Astrocyte (in vitro differentiated cells and primary cell): ENCODE measurements at regions not wholly inside any gene's neighbourhood (a gene's known extent, or its start where the extent isn't known, plus 50 kb on each side); places are given as distances from the start of the nearest gene placed in this dataset.

ENCODE experiments used
- DNase-seq: peaks from one replicate; pipeline ENCODE4 v3.0.0-alpha.2; 2010; ENCODE audit warnings: low read depth
- FAIRE-seq: peaks from 2 replicates; lab custom pipeline; 2011; peaks lifted over from hg19 to GRCh38; lab: Jason Lieb, UNC
- H2AFZ ChIP-seq: 2 replicates; pipeline ENCODE4 v1.6.0; 2012; ENCODE audit warnings: low read depth, low read length, inconsistent platforms
- H3K27ac ChIP-seq: 2 replicates; pipeline ENCODE4 v1.5.1; 2011; ENCODE audit warnings: low read depth, low read length, inconsistent platforms
- H3K27me3 ChIP-seq: 2 replicates; pipeline ENCODE4 v1.6.0; 2011; ENCODE audit warnings: low read length, inconsistent platforms; ENCODE audit not compliant: insufficient read depth
- H3K36me3 ChIP-seq: 2 replicates; pipeline ENCODE4 v1.5.1; 2011; ENCODE audit warnings: low read length, inconsistent platforms; ENCODE audit not compliant: insufficient read depth
- H3K4me1 ChIP-seq: 2 replicates; pipeline ENCODE4 v1.5.1; 2011; ENCODE audit warnings: low read length, inconsistent platforms; ENCODE audit not compliant: insufficient read depth
- H3K4me2 ChIP-seq: 2 replicates; pipeline ENCODE4 v1.6.0; 2012; ENCODE audit warnings: low read length, inconsistent platforms
- H3K4me3 ChIP-seq: 2 replicates; pipeline ENCODE4 v1.5.1; 2011; ENCODE audit warnings: low read depth, mild to moderate bottlenecking, low read length, inconsistent platforms; ENCODE audit not compliant: insufficient read depth
- H3K79me2 ChIP-seq: 2 replicates; pipeline ENCODE4 v1.6.0; 2012; ENCODE audit warnings: mild to moderate bottlenecking, low read length, inconsistent platforms; ENCODE audit not compliant: insufficient read depth
- H3K9ac ChIP-seq: 2 replicates; pipeline ENCODE4 v1.6.0; 2012; ENCODE audit warnings: mild to moderate bottlenecking, low read length, inconsistent platforms
- H3K9me3 ChIP-seq: 2 replicates; pipeline ENCODE4 v1.5.1; 2012; ENCODE audit warnings: low read depth, mild to moderate bottlenecking, low read length, inconsistent platforms; ENCODE audit not compliant: insufficient read depth
- H4K20me1 ChIP-seq: 2 replicates; pipeline ENCODE4 v1.6.0; 2012; ENCODE audit warnings: low read length, inconsistent platforms; ENCODE audit not compliant: insufficient read depth
- H3K27ac Mint-ChIP-seq: one replicate; pipeline ENCODE4 v1.8.0; 2021; ENCODE audit warnings: mild to moderate bottlenecking, mixed read lengths; ENCODE audit not compliant: unreplicated experiment
- H3K27me3 Mint-ChIP-seq: one replicate; pipeline ENCODE4 v1.8.0; 2021; ENCODE audit warnings: low read depth, mixed read lengths; ENCODE audit not compliant: unreplicated experiment
- H3K36me3 Mint-ChIP-seq: one replicate; pipeline ENCODE4 v1.8.0; 2021; ENCODE audit warnings: low read depth, mixed read lengths; ENCODE audit not compliant: unreplicated experiment
- H3K4me1 Mint-ChIP-seq: one replicate; pipeline ENCODE4 v1.8.0; 2021; ENCODE audit warnings: low read depth, mixed read lengths; ENCODE audit not compliant: unreplicated experiment
- H3K4me3 Mint-ChIP-seq: one replicate; pipeline ENCODE4 v1.8.0; 2021; ENCODE audit warnings: mild to moderate bottlenecking, moderate library complexity, mixed read lengths; ENCODE audit not compliant: unreplicated experiment
- H3K9me3 Mint-ChIP-seq: one replicate; pipeline ENCODE4 v1.8.0; 2021; ENCODE audit warnings: mild to moderate bottlenecking, mixed read lengths; ENCODE audit not compliant: unreplicated experiment
- EZH2 ChIP-seq: IDR thresholded peaks from 2 replicates; pipeline ENCODE4 v1.6.1; 2012; ENCODE audit warnings: mild to moderate bottlenecking, low read length, inconsistent platforms; ENCODE audit not compliant: insufficient read depth
- TF ChIP-seq, protein P1 (sequence below): IDR thresholded peaks from 2 replicates; pipeline ENCODE4 v1.5.1; 2011; ENCODE audit warnings: low read depth, mild to moderate bottlenecking, inconsistent platforms, low read length, moderate library complexity; ENCODE audit not compliant: insufficient read depth

GRCh38 chr20:53869466-53870258 is 200.7 kb downstream of the BCAS1 start:
- peaks cover 41% of the 10 kb centered on the region for H3K4me1 ChIP-seq
- peak; percentile 17 for FAIRE-seq
- no peaks in the 10 kb centered on the region for H3K9me3 Mint-ChIP-seq
- no peaks in the 10 kb centered on the region for H3K9me3 ChIP-seq
- peak overlapping the region; percentile 57 for H2AFZ ChIP-seq
- H3K36me3 ChIP-seq: no peaks in the 10 kb centered on the region
- no peaks in the 10 kb centered on the region for H3K27me3 Mint-ChIP-seq
- TF ChIP-seq EZH2: no peak
- TF ChIP-seq, protein P1, sequence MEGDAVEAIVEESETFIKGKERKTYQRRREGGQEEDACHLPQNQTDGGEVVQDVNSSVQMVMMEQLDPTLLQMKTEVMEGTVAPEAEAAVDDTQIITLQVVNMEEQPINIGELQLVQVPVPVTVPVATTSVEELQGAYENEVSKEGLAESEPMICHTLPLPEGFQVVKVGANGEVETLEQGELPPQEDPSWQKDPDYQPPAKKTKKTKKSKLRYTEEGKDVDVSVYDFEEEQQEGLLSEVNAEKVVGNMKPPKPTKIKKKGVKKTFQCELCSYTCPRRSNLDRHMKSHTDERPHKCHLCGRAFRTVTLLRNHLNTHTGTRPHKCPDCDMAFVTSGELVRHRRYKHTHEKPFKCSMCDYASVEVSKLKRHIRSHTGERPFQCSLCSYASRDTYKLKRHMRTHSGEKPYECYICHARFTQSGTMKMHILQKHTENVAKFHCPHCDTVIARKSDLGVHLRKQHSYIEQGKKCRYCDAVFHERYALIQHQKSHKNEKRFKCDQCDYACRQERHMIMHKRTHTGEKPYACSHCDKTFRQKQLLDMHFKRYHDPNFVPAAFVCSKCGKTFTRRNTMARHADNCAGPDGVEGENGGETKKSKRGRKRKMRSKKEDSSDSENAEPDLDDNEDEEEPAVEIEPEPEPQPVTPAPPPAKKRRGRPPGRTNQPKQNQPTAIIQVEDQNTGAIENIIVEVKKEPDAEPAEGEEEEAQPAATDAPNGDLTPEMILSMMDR: peak; percentile 93
- peak; percentile 68 for DNase-seq
- H3K27ac ChIP-seq: peak overlapping the region; percentile 53
- peak overlapping the region; percentile 41 for H3K27ac Mint-ChIP-seq
- H3K36me3 Mint-ChIP-seq: no peaks in the 10 kb centered on the region
- H3K9ac ChIP-seq: peak overlapping the region; percentile 66
- H3K4me1 Mint-ChIP-seq: peaks cover 42% of the 10 kb centered on the region
- H3K79me2 ChIP-seq: no peaks in the 10 kb centered on the region
- H4K20me1 ChIP-seq: no peaks in the 10 kb centered on the region
- H3K4me3 ChIP-seq: no peak overlapping the region
- H3K4me2 ChIP-seq: peak overlapping the region; percentile 60
- H3K27me3 ChIP-seq: no peaks in the 10 kb centered on the region
- no peak overlapping the region for H3K4me3 Mint-ChIP-seq

DNA sequence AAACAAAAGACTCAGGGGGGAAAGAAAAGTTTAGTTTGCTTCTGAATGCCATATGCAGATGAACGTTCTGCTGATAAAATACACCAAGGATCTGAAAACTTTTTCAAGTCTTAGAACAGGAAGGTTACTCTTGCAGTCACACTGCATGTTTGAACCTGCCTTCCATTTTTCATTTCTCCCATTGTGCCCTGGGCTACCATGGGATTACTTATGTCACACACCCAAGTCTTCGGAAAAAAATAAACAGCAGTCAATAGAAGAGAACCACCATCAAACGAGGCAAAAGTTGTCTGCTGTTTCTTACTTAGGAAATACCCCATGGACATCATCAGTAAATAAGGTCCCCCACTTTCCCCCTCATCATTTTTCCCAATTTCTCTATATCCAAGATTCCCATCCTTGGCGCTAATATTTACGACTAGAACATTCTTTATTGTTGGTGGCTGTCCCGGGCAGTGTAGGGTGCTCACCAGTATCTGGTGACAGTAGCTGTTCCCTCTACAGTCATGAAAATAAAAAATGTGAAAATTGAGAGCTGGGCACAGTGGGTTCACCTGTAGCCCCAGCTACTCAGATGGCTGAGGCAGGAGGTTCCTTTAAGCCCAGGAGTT is 202.5 kb downstream of the BCAS1 start:
- Mint-ChIP-seq H3K4me3 (peak overlapping the region; percentile 42), H3K27ac (peak overlapping the region; percentile 74), H3K4me1 (peaks cover 42% of the 10 kb centered on the region), H3K9me3 (no peaks in the 10 kb centered on the region), H3K36me3 (no peaks in the 10 kb centered on the region), H3K27me3 (no peaks in the 10 kb centered on the region)
- Histone ChIP-seq H3K4me1 (peaks cover 37% of the 10 kb centered on the region), H2AFZ (peak overlapping the region; percentile 12), H3K27me3 (no peaks in the 10 kb centered on the region), H3K4me3 (no peak overlapping the region), H3K36me3 (no peaks in the 10 kb centered on the region), H3K79me2 (no peaks in the 10 kb centered on the region), H3K9me3 (no peaks in the 10 kb centered on the region), H4K20me1 (no peaks in the 10 kb centered on the region), H3K9ac (no peak overlapping the region), H3K4me2 (no peak overlapping the region), H3K27ac (no peak overlapping the region)
- DNase-seq (no peak), FAIRE-seq (no peak)
- TF ChIP-seq EZH2: no peak
- TF ChIP-seq, protein P1: no peak
